ENCODE measurements at regions not wholly inside any gene's neighbourhood (a gene's known extent, or its start where the extent isn't known, plus 50 kb on each side); places are given as distances from the start of the nearest gene placed in this dataset.
"Not testable (repeated sequence)": the region's sequence is repeated elsewhere in the genome, so short reads cannot be mapped to it uniquely, and the experiment has no call there.

- no peaks in the 10 kb centered on the region for H3F3A ChIP-seq (ENCODE audit: insufficient read depth, low read length)
- H3K9me3 ChIP-seq (ENCODE audit: low read length), result no peaks in the 10 kb centered on the region
- H3K9ac ChIP-seq (ENCODE audit: low read length), result no peak overlapping the region
- no peaks in the 10 kb centered on the region for H3K4me1 ChIP-seq (ENCODE audit: insufficient read depth, low read length, severe bottlenecking)
- no peak overlapping the region for H3K4me2 ChIP-seq (ENCODE audit: low read length)
- H3K4me3 ChIP-seq (ENCODE audit: low read depth, low read length, poor library complexity, severe bottlenecking), result no peak overlapping the region
- H2AFZ ChIP-seq (ENCODE audit: low read length), result no peak overlapping the region
- no peaks in the 10 kb centered on the region for H3K36me3 ChIP-seq (ENCODE audit: insufficient read depth, low read length)
- H3K79me2 ChIP-seq (ENCODE audit: insufficient read depth, low read length), result no peaks in the 10 kb centered on the region
- no peaks in the 10 kb centered on the region for H3K9me2 ChIP-seq (ENCODE audit: low read depth, low read length)
- TF ChIP-seq EZH2 (IDR thresholded peaks at IDR 0.05; ENCODE audit: borderline replicate concordance, low read length), result no peak
- TF ChIP-seq CTCF (IDR thresholded peaks at IDR 0.05; ENCODE audit: low read length), result no peak
- H3K27me3 ChIP-seq (ENCODE audit: insufficient read depth, low read length), result no peaks in the 10 kb centered on the region
- no peak overlapping the region for H3K27ac ChIP-seq (ENCODE audit: low read depth, low read length, poor library complexity, severe bottlenecking)
- no peaks in the 10 kb centered on the region for H4K20me1 ChIP-seq (ENCODE audit: insufficient read depth, low read length)
These were observed 663.3 kb downstream of the SUCLG1 start for GRCh38 chr2:83795777-83796176.

GRCh38 chr2:83790467-83790866, 668.6 kb downstream of the SUCLG1 start:
- not testable (repeated sequence) for H3K36me3 ChIP-seq (ENCODE audit: insufficient read depth, low read length); H2AFZ ChIP-seq (ENCODE audit: low read length); H3F3A ChIP-seq (ENCODE audit: insufficient read depth, low read length); H3K9me3 ChIP-seq (ENCODE audit: low read length); H3K9ac ChIP-seq (ENCODE audit: low read length); H3K79me2 ChIP-seq (ENCODE audit: insufficient read depth, low read length); H3K27me3 ChIP-seq (ENCODE audit: insufficient read depth, low read length); H3K4me1 ChIP-seq (ENCODE audit: insufficient read depth, low read length, severe bottlenecking); H4K20me1 ChIP-seq (ENCODE audit: insufficient read depth, low read length); H3K4me3 ChIP-seq (ENCODE audit: low read depth, low read length, poor library complexity, severe bottlenecking); H3K9me2 ChIP-seq (ENCODE audit: low read depth, low read length); H3K4me2 ChIP-seq (ENCODE audit: low read length); H3K27ac ChIP-seq (ENCODE audit: low read depth, low read length, poor library complexity, severe bottlenecking)

- not testable (repeated sequence) for H3K9me3 ChIP-seq (ENCODE audit: low read length); H4K20me1 ChIP-seq (ENCODE audit: insufficient read depth, low read length); H3K4me3 ChIP-seq (ENCODE audit: low read depth, low read length, poor library complexity, severe bottlenecking); H3K27me3 ChIP-seq (ENCODE audit: insufficient read depth, low read length); H3K27ac ChIP-seq (ENCODE audit: low read depth, low read length, poor library complexity, severe bottlenecking); H3F3A ChIP-seq (ENCODE audit: insufficient read depth, low read length); H3K9ac ChIP-seq (ENCODE audit: low read length); H3K79me2 ChIP-seq (ENCODE audit: insufficient read depth, low read length); H3K9me2 ChIP-seq (ENCODE audit: low read depth, low read length); H3K4me1 ChIP-seq (ENCODE audit: insufficient read depth, low read length, severe bottlenecking); H2AFZ ChIP-seq (ENCODE audit: low read length); H3K4me2 ChIP-seq (ENCODE audit: low read length); H3K36me3 ChIP-seq (ENCODE audit: insufficient read depth, low read length)
These were observed 669.4 kb downstream of the SUCLG1 start for GRCh38 chr2:83789674-83790073.

- H3K4me1 ChIP-seq (ENCODE audit: insufficient read depth, low read length, severe bottlenecking); H3K27me3 ChIP-seq (ENCODE audit: insufficient read depth, low read length); H3F3A ChIP-seq (ENCODE audit: insufficient read depth, low read length); H3K9me3 ChIP-seq (ENCODE audit: low read length); H3K36me3 ChIP-seq (ENCODE audit: insufficient read depth, low read length); H3K27ac ChIP-seq (ENCODE audit: low read depth, low read length, poor library complexity, severe bottlenecking); H3K4me3 ChIP-seq (ENCODE audit: low read depth, low read length, poor library complexity, severe bottlenecking); H3K79me2 ChIP-seq (ENCODE audit: insufficient read depth, low read length); H3K4me2 ChIP-seq (ENCODE audit: low read length); H2AFZ ChIP-seq (ENCODE audit: low read length); H3K9ac ChIP-seq (ENCODE audit: low read length); H4K20me1 ChIP-seq (ENCODE audit: insufficient read depth, low read length); H3K9me2 ChIP-seq (ENCODE audit: low read depth, low read length): not testable (repeated sequence)
These were observed 670.0 kb downstream of the SUCLG1 start for GRCh38 chr2:83788938-83789566.

- Histone ChIP-seq H3K27ac (ENCODE audit: low read depth, low read length, poor library complexity, severe bottlenecking) (no peak overlapping the region), H3K9me2 (ENCODE audit: low read depth, low read length) (no peaks in the 10 kb centered on the region), H3K27me3 (ENCODE audit: insufficient read depth, low read length) (no peaks in the 10 kb centered on the region), H3K4me3 (ENCODE audit: low read depth, low read length, poor library complexity, severe bottlenecking) (no peak overlapping the region), H3K9me3 (ENCODE audit: low read length) (no peaks in the 10 kb centered on the region), H3K79me2 (ENCODE audit: insufficient read depth, low read length) (no peaks in the 10 kb centered on the region), H3K9ac (ENCODE audit: low read length) (no peak overlapping the region), H2AFZ (ENCODE audit: low read length) (no peak overlapping the region), H3F3A (ENCODE audit: insufficient read depth, low read length) (no peaks in the 10 kb centered on the region), H3K4me2 (ENCODE audit: low read length) (no peak overlapping the region), H4K20me1 (ENCODE audit: insufficient read depth, low read length) (no peaks in the 10 kb centered on the region), H3K36me3 (ENCODE audit: insufficient read depth, low read length) (no peaks in the 10 kb centered on the region), H3K4me1 (ENCODE audit: insufficient read depth, low read length, severe bottlenecking) (no peaks in the 10 kb centered on the region)
- TF ChIP-seq CTCF (IDR thresholded peaks at IDR 0.05; ENCODE audit: low read length) (no peak), EZH2 (IDR thresholded peaks at IDR 0.05; ENCODE audit: borderline replicate concordance, low read length) (no peak)
These were observed 671.9 kb downstream of the SUCLG1 start for GRCh38 chr2:83787189-83787588.
